HAP-1 (cell line): ENCODE measurements at regions not wholly inside any gene's neighbourhood (a gene's known extent, or its start where the extent isn't known, plus 50 kb on each side); places are given as distances from the start of the nearest gene placed in this dataset.
"Not testable (repeated sequence)": the region's sequence is repeated elsewhere in the genome, so short reads cannot be mapped to it uniquely, and the experiment has no call there.

Experiments used
- DNase-seq, 2 experiments: peaks; one replicate each; pipeline ENCODE4 v3.0.0-alpha.2; 2016 to 2020; ENCODE audit warnings: low spot score in 2 of 2
- H3K27me3 ChIP-seq: fragments of 250-450 bp; sonication (Bioruptor Pico); 2 replicates; pipeline ENCODE4 v1.5.1; 2020; ENCODE audit warnings: low read depth, mild to moderate bottlenecking, moderate library complexity
- H3K36me3 ChIP-seq: fragments of 250-450 bp; sonication (Bioruptor Pico); replicated peaks from 2 replicates; pipeline ENCODE4 v1.5.1; 2020; ENCODE audit warnings: mild to moderate bottlenecking
- H3K4me1 ChIP-seq: fragments of 250-450 bp; sonication (Bioruptor Pico); 2 replicates; pipeline ENCODE4 v1.5.1; 2020; ENCODE audit warnings: mild to moderate bottlenecking
- H3K4me3 ChIP-seq: fragments of 250-450 bp; sonication (Bioruptor Pico); 2 replicates; pipeline ENCODE4 v1.5.1; 2020; ENCODE audit warnings: mild to moderate bottlenecking, moderate library complexity
- H3K9me3 ChIP-seq: fragments of 250-450 bp; sonication (Bioruptor Pico); 2 replicates; pipeline ENCODE4 v1.5.1; 2020; ENCODE audit warnings: mild to moderate bottlenecking, moderate library complexity
- in situ Hi-C: fragments of 300-500 bp; cut with MboI; formaldehyde crosslinking; loops from 3 replicates; pipeline ENCODE4 v1.14.3; 2020; ENCODE audit warnings: low sequenced_read_pairs, inconsistent platforms, mixed read lengths

GRCh38 chr15:95078003-95078402 lies 846.6 kb downstream of the MCTP2 start:
- no peaks in the 10 kb centered on the region for H3K4me1 ChIP-seq
- no peaks in the 10 kb centered on the region for H3K9me3 ChIP-seq
- no peak overlapping the region for H3K4me3 ChIP-seq
- H3K27me3 ChIP-seq: no peaks in the 10 kb centered on the region
- no peaks in the 10 kb centered on the region for H3K36me3 ChIP-seq
- in situ Hi-C loops: no loop called here
- DNase-seq: no peak

GRCh38 chr15:95080228-95080627 lies 848.9 kb downstream of the MCTP2 start:
- H3K27me3 ChIP-seq, H3K36me3 ChIP-seq, DNase-seq, H3K4me1 ChIP-seq, in situ Hi-C loops, H3K9me3 ChIP-seq, H3K4me3 ChIP-seq: not testable (repeated sequence)

- in situ Hi-C loops: no loop called here
These were observed 853.7 kb downstream of the MCTP2 start for GRCh38 chr15:95085056-95085455.

GRCh38 chr15:95086531-95087252 lies 855.3 kb downstream of the MCTP2 start:
- Histone ChIP-seq H3K4me3 (no peak overlapping the region), H3K4me1 (no peaks in the 10 kb centered on the region), H3K36me3 (no peaks in the 10 kb centered on the region), H3K27me3 (no peaks in the 10 kb centered on the region), H3K9me3 (no peaks in the 10 kb centered on the region)
- in situ Hi-C loops: no loop called here
- DNase-seq: no peak

More at GRCh38 chr15:95085056-95085455, 853.7 kb downstream of the MCTP2 start:
- Histone ChIP-seq H3K27me3 (no peaks in the 10 kb centered on the region), H3K9me3 (no peaks in the 10 kb centered on the region), H3K36me3 (no peaks in the 10 kb centered on the region), H3K4me1 (no peaks in the 10 kb centered on the region), H3K4me3 (no peak overlapping the region)
- no peak for DNase-seq

- H3K9me3 ChIP-seq: no peaks in the 10 kb centered on the region
- DNase-seq: no peak
- no peaks in the 10 kb centered on the region for H3K36me3 ChIP-seq
- no peaks in the 10 kb centered on the region for H3K27me3 ChIP-seq
- H3K4me3 ChIP-seq: no peak overlapping the region
- no peaks in the 10 kb centered on the region for H3K4me1 ChIP-seq
- in situ Hi-C loops: no loop called here
These were observed 855.9 kb downstream of the MCTP2 start for GRCh38 chr15:95087253-95087609.

- no peak for DNase-seq
- H3K36me3 ChIP-seq: no peaks in the 10 kb centered on the region
- no peak overlapping the region for H3K4me3 ChIP-seq
- no peaks in the 10 kb centered on the region for H3K4me1 ChIP-seq
- H3K9me3 ChIP-seq: no peaks in the 10 kb centered on the region
- H3K27me3 ChIP-seq: no peaks in the 10 kb centered on the region
- in situ Hi-C loops: no loop called here
These were observed 860.1 kb downstream of the MCTP2 start for GRCh38 chr15:95091444-95091843.

GRCh38 chr15:95095250-95095649 lies 863.9 kb downstream of the MCTP2 start:
- in situ Hi-C loops: no loop called here
- no peaks in the 10 kb centered on the region for H3K4me1 ChIP-seq
- DNase-seq: no peak
- H3K9me3 ChIP-seq: no peaks in the 10 kb centered on the region
- no peak overlapping the region for H3K4me3 ChIP-seq
- no peaks in the 10 kb centered on the region for H3K27me3 ChIP-seq
- H3K36me3 ChIP-seq: no peaks in the 10 kb centered on the region

- no peaks in the 10 kb centered on the region for H3K4me1 ChIP-seq
- H3K36me3 ChIP-seq: no peaks in the 10 kb centered on the region
- no peak overlapping the region for H3K4me3 ChIP-seq
- in situ Hi-C loops: no loop called here
- no peaks in the 10 kb centered on the region for H3K27me3 ChIP-seq
- DNase-seq: no peak
- H3K9me3 ChIP-seq: no peaks in the 10 kb centered on the region
These were observed 865.3 kb downstream of the MCTP2 start for GRCh38 chr15:95096651-95097050.

- in situ Hi-C loops: no loop called here
- H3K27me3 ChIP-seq: no peaks in the 10 kb centered on the region
- no peaks in the 10 kb centered on the region for H3K36me3 ChIP-seq
- no peak overlapping the region for H3K4me3 ChIP-seq
- no peaks in the 10 kb centered on the region for H3K4me1 ChIP-seq
- no peaks in the 10 kb centered on the region for H3K9me3 ChIP-seq
- no peak for DNase-seq
These were observed 866.0 kb downstream of the MCTP2 start for GRCh38 chr15:95097361-95097760.

GRCh38 chr15:95105229-95105628 lies 873.9 kb downstream of the MCTP2 start:
- Histone ChIP-seq H3K36me3 (no peaks in the 10 kb centered on the region), H3K4me3 (no peak overlapping the region)

GRCh38 chr15:95106801-95107200 lies 875.4 kb downstream of the MCTP2 start:
- Histone ChIP-seq H3K36me3 (no peaks in the 10 kb centered on the region), H3K27me3 (no peaks in the 10 kb centered on the region), H3K9me3 (no peaks in the 10 kb centered on the region), H3K4me1 (no peaks in the 10 kb centered on the region), H3K4me3 (no peak overlapping the region)
- no peak for DNase-seq
- in situ Hi-C loops: no loop called here

More at GRCh38 chr15:95105229-95105628, 873.9 kb downstream of the MCTP2 start:
- H3K9me3 ChIP-seq: no peaks in the 10 kb centered on the region
- in situ Hi-C loops: no loop called here
- DNase-seq: no peak
- no peaks in the 10 kb centered on the region for H3K27me3 ChIP-seq
- H3K4me1 ChIP-seq: no peaks in the 10 kb centered on the region

GRCh38 chr15:95108673-95109072 lies 877.3 kb downstream of the MCTP2 start:
- no peaks in the 10 kb centered on the region for H3K4me1 ChIP-seq
- no peak overlapping the region for H3K4me3 ChIP-seq
- H3K9me3 ChIP-seq: no peaks in the 10 kb centered on the region
- in situ Hi-C loops: no loop called here
- no peaks in the 10 kb centered on the region for H3K36me3 ChIP-seq
- no peaks in the 10 kb centered on the region for H3K27me3 ChIP-seq
- DNase-seq: no peak

GRCh38 chr15:95111969-95112368 lies 880.6 kb downstream of the MCTP2 start:
- Histone ChIP-seq H3K4me3 (no peak overlapping the region), H3K27me3 (no peaks in the 10 kb centered on the region), H3K36me3 (no peaks in the 10 kb centered on the region), H3K4me1 (no peaks in the 10 kb centered on the region), H3K9me3 (no peaks in the 10 kb centered on the region)
- no peak for DNase-seq
- in situ Hi-C loops: no loop called here

GRCh38 chr15:95113041-95113440 lies 881.7 kb downstream of the MCTP2 start:
- Histone ChIP-seq H3K4me1 (no peaks in the 10 kb centered on the region), H3K27me3 (no peaks in the 10 kb centered on the region), H3K36me3 (no peaks in the 10 kb centered on the region), H3K9me3 (no peaks in the 10 kb centered on the region), H3K4me3 (no peak overlapping the region)
- in situ Hi-C loops: no loop called here
- no peak for DNase-seq

GRCh38 chr15:95119041-95119610 lies 887.8 kb downstream of the MCTP2 start:
- Histone ChIP-seq H3K4me1 (no peaks in the 10 kb centered on the region), H3K36me3 (no peaks in the 10 kb centered on the region), H3K4me3 (no peak overlapping the region), H3K27me3 (no peaks in the 10 kb centered on the region), H3K9me3 (no peaks in the 10 kb centered on the region)
- in situ Hi-C loops: no loop called here
- DNase-seq: no peak
